Vagina (tissue), 2 donors: ENCODE measurements at regions not wholly inside any gene's neighbourhood (a gene's known extent, or its start where the extent isn't known, plus 50 kb on each side); places are given as distances from the start of the nearest gene placed in this dataset.

Experiments
- POLR2A ChIP-seq, 2 donors: fragments of 450-650 bp; IDR thresholded peaks; one replicate each; pipeline ENCODE4 v1.6.1; 2017; ENCODE audit warnings: antibody characterized with exemption in 2 of 2, mild to moderate bottlenecking in 2 of 2, moderate library complexity in 2 of 2
- POLR2AphosphoS5 ChIP-seq, 2 donors: sonication (generic); formaldehyde crosslinking; IDR thresholded peaks; one replicate each; pipeline ENCODE4 v1.9.0; 2017; ENCODE audit warnings: antibody characterized with exemption in 2 of 2, mild to moderate bottlenecking in 2 of 2, low read depth in 1 of 2; ENCODE audit not compliant: insufficient read depth in 1 of 2
- TF ChIP-seq, protein P1 (sequence below), 3 experiments: fragments of 450-650 bp in 2 of 3; fragments of 200-600 bp in 1 of 3; sonication (generic) in 1 of 3; IDR thresholded peaks; one replicate each; pipeline ENCODE4 v1.5.1; 2017 to 2019; ENCODE audit warnings: antibody characterized with exemption in 3 of 3, mild to moderate bottlenecking in 2 of 3, moderate library complexity in 2 of 3

DNA sequence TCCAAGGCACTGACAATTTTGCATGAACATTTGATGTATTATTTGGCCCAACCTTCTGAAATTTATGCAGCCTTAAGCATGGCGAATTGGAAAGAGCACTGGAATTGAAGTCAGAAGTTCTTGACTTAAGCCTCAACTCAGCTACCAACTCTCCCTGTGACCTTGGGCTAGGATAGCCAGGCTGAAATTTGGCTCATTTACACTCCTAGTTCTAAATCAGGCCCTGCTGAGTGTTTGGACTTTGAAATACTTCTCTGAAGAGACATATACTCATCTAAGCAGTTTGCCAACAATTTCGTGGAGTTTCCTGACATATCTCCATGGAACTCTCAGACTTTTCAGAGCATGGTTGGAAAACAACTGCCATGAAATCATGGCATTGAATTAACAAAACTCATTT lies 489.6 kb upstream of the PIK3C3 start:
- TF ChIP-seq POLR2A (IDR thresholded peaks at IDR 0.05): no peak
- TF ChIP-seq, protein P1, sequence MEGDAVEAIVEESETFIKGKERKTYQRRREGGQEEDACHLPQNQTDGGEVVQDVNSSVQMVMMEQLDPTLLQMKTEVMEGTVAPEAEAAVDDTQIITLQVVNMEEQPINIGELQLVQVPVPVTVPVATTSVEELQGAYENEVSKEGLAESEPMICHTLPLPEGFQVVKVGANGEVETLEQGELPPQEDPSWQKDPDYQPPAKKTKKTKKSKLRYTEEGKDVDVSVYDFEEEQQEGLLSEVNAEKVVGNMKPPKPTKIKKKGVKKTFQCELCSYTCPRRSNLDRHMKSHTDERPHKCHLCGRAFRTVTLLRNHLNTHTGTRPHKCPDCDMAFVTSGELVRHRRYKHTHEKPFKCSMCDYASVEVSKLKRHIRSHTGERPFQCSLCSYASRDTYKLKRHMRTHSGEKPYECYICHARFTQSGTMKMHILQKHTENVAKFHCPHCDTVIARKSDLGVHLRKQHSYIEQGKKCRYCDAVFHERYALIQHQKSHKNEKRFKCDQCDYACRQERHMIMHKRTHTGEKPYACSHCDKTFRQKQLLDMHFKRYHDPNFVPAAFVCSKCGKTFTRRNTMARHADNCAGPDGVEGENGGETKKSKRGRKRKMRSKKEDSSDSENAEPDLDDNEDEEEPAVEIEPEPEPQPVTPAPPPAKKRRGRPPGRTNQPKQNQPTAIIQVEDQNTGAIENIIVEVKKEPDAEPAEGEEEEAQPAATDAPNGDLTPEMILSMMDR (IDR thresholded peaks at IDR 0.05): no peak
- no peak for TF ChIP-seq POLR2AphosphoS5 (IDR thresholded peaks at IDR 0.05; ENCODE audit: insufficient read depth in 1 of 2, low read depth in 1 of 2)
